ENCODE measurements at regions not wholly inside any gene's neighbourhood (a gene's known extent, or its start where the extent isn't known, plus 50 kb on each side); places are given as distances from the start of the nearest gene placed in this dataset.
A peak's percentile ranks its signal among the peaks of the same experiment; 100 is the strongest.

DNA sequence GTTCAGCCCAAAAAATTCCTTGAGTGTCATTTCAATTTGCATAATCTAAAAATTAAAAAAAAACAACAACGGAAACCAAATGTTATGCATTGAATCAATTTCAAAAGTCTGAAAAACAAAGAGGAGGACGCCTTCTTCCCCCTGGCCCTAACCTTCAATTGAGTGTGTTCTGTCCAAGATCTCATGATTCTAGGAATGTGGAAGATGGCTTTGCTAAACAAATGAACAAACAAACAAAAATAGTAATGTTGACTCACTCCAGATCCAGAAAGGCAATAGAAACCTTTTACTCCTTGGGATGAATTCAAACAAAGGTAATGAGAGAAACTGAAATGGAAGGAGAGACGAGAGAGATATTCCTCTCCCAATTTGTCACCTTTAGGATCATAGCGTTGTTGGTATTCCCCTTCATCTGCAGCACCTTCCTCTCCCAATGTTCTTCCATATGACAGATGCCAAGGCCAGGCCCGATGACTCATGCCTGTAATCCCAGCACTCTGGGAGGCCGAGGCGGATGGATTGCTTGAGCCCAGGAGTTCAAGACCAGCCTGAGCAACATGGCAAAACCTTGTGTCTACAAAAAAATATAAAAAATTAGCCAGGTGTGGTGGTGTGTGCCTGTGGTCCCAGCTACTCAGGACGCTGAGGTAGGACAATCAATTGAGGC, 109.2 kb upstream of the ADGRF1 start:
- no peak for DNase-seq (ENCODE audit: low spot score)

DNA sequence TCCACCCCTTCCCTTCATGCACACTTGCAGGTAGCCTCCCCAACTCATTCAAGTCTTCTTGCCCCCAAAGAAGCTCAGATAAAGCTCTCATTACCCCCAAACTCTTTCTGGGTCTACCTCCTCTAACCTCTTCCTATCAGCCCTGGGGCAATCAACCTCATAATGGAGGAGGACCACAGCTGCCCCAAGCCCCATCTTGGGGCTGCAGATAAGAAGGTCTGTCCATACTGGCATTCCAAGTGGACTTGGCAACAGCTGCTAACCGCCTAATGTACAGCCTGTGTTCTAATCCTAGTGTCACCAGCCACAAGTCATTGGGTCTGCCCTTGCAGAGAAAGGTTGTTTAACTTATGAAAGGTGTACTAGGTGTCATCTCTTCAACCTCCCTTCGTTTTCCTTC, 107.4 kb upstream of the ADGRF1 start:
- no peak for DNase-seq (ENCODE audit: low spot score)

DNA sequence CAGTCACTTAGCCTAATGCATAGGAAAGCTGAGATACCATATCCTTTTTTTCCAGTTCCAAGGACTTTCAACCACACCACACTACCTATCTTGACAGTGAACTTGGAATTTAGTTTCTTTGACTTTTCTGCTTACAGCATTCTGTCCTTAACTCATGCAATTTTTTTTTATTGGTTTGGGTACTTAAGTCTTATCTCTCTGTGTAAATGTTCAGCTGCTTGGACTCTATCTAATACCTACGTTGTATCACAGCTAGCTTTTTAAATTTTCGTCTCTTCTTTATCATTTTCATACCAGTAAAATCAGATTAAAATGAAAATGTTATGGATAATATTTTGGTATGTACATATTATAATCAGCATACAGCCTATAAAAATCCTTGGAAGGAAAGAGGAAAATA, 106.9 kb upstream of the ADGRF1 start:
- no peak for DNase-seq (ENCODE audit: low spot score)

DNA sequence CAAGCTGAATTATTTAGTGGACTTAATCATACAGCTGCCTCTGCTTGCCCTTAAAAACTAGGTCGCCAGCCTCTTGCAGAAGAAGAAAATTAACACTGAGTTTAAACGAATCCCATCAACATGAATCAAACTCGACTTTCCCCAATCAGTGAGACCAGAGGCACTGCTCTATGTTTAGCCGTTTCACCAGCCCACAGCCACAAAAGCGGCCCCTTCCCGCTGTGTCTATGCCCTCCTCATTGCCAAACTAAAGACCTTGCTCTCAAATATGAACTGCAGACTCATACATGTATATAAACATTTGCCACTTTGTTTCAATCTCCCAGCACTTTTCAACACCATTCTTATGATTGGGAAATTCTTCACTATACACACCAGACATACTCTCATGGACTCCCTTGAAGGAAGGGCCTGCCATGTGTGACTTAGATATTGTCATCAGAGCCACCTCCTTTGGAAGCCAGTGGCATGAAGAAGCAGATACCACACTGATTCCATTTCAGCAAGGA, 105.8 kb upstream of the ADGRF1 start:
- DNase-seq (ENCODE audit: low spot score), result no peak

DNA sequence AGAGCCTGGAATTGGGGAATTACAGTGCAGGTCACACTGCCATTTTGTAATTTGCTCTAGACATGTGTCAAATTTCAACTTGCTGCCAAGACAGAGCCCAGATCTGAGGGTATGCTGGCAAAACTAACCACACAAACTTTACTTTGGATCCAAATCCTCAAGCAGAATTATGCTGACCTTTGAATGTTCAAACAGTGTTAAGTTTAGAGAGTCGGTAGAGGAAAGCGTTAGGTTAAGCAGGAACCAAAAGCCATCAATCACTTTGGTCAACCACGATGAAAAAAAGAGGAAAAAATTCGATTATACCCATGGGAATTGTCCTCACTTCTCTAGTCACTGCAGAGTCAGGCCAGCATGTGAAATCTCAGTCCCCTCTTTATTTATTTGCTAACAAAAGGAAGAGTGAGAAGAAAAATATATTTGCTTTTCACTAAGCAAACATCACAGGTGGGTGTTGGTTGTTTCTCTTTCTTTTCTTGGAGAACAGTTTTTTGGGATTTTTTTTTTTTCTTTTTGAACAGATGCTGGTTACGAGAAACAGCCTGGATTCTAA, 105.1 kb upstream of the ADGRF1 start:
- no peak for DNase-seq (ENCODE audit: low spot score)

DNA sequence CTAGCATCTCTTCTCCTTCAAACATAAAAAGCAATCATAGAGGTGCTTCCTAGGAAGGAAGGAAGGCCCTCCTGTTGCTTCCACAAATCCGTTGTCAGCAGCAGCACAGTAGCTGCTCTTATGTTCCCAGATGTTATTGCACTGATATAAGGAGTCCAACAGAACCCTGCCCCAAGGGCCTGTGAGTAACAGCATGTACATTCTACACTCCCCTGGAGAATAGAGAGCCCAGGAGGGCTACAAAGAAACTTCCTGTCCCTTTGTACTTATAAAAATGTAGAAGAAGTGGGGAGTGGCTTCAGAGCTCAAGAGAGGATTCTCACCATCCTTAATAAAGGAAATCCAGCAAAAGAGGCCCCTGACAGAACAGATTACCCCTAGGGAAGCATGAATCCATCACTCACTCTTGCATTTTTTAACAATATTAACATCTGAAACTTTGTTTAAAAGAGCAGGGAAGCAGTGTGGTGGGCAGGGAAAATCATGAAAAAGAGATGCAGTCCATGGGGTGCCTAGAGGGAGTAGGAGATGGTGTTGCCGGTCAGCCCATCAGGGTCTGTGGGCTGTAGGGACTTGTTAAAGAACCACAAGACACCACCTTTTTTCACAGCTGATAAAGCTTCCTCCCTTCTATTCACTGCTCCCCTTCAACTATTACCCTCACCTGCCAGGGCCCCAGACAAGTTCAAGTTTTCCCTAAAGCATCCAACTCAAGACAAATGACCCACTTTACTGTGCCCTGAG, 104.5 kb upstream of the ADGRF1 start:
- DNase-seq (ENCODE audit: low spot score), result peak; percentile 15

DNA sequence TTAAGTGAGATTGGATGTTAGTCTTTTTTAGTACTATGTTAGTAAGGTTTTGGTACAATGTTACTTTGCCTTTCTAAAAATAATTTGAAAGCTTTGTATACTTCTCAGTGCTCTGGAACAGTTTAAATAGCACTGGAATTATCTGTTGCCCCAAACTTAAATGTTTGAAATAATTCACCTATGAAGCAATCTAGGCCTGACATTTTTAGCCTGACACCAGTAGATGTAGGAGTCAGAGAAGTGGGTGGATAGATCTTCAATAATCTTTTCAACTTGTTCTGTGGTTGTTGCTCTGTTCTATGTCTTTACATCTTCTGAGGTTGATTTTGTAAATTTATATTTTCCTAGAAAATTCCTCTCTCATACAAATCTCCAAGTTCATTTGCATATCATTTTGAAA, 103.1 kb upstream of the ADGRF1 start:
- no peak for DNase-seq (ENCODE audit: low spot score)

DNA sequence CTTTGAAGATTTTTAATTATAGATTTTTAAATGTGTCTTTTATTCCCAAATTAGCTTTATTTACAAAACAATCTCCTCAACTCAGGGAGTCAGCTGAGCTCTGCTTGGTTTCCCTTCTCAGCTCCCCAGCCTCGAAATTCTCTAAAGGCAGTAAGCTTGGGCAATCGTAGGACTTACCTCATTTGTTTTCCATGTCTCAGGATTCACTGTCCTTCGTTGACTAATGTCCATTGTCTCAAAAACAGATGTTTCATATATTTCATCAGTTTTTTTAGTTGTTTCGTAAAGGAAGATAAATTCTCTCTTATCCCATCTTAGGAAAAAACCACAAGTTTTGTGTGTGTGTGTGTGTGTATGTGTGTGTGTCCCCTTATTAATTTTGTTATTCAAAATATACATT, 102.2 kb upstream of the ADGRF1 start:
- DNase-seq (ENCODE audit: low spot score), result no peak

DNA sequence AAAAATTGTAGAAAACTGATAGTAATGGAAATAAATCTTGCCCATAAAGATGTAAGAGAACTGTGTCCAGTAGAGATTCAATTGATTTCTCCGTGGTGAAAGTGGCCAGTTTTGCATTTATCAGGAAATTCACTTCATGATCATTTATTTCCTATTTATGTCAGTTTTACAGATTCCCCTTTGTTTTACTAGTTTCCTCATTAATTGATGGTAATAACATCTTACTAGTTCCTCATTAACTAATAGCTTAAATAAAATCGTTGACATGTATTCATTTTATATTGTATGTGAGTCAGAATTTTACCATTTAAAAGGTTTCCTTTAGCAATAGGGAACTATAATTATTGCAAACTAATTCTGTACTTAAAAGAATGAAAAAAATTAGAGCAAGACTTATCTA, 99.8 kb upstream of the ADGRF1 start:
- DNase-seq (ENCODE audit: low spot score), result no peak

DNA sequence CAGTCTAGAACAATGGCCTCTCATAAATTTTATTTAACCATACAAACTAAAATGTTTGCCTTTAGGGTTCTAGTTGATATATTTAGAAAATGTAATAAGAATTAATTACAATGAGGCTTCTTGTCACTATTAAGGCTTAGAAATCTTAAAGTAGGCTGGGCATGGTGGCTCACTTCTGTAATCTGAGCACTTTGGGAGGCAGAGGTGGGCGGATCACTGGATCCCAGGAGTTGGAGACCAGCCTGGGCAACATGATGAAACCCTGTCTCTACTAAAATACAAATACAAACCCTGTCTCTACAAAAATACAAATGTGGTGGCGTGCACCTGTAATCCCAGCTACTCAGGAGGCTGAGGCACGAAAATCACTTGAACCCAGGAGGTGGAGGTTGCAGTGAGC, 99.0 kb upstream of the ADGRF1 start:
- no peak for DNase-seq (ENCODE audit: low spot score)

DNA sequence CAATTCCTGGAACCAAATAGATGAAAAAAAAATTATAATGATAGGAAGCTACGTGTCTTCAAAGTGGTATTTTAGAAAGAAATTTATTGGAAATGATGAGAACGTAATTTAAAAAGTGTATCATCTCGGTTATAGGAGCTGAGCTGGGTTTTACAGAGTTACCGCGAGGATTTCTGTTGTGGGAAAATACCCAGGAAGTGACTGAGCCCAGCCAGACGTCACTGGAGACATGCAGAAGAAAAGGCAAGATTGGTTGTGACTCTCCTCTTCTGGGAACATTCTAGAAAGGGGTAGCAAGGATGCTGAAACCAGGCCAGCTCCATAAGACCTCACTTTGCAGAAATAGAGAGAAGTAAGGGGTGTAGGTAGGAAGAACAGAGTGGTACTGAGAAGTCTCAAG, 95.9 kb upstream of the ADGRF1 start:
- no peak for DNase-seq (ENCODE audit: low spot score)

DNA sequence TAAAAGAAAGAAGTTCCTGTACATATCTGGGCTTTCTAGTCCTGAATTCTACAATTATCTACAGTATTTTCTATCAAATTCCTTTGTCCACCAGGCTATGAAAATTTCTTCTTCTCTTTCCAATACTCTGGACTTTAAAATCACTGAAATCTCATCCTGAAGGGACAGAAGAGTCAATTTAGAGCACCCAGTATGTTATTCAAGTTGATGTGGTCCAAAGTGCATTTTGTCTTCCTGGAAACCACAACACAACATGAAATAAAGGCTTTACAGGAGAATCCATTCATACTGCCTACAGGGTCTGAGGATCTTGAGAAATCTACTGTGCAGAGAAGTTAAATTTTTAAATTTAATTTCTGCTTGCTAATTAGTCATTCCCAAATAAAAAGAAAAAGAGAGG, 94.9 kb upstream of the ADGRF1 start:
- DNase-seq (ENCODE audit: low spot score), result no peak

DNA sequence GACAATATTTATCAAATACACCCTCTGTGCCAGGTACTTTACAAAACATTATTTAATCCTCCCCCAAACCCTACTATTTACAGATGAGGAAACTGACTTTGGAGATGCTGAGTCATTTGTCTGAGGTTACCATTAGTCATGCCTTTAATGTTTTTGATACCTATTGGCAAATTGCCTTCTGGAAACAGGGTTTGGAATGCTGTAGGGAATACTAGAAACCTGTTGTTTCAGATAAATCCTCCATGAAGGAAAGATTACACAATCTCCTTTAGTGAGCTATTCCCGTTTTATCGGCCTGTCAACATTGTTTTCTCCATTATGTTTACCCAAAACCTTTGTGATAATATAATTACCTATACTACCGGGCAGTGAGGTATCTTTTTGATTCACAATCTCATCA, 93.6 kb upstream of the ADGRF1 start:
- peak; percentile 93 for DNase-seq (ENCODE audit: low spot score)

DNA sequence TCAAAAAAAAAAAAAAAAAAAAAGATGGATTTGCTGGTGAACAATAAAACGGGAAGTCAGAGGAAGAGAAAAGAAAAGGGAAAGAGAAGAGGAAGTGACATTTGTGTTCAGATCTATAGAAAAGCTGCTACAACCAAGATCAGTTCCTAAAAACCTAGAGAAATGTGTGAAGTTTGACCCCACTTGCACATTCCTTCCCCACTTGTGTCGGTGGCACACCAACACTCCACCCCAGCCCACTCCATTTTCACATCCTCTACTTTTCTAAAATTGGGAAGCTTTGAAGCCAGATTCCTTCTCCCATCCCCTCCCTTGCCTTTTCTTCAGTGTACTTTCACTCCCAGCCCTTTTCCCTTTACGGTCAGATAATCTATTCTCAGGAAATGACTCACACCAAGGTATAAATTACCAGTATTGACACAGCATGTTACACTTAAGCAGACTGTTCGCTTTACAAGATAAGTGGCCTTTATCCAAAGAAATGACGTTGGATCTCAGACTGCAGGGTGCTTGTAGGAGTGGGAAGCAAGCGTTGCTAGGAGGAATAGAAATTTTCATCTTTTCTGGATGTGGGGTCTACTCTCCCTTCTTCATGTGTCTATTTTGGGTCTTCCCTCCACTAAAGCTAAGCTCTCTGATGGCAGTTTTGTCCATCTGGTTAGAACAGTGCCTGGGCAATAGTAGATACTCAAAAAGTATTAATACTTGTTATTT, 92.5 kb upstream of the ADGRF1 start:
- DNase-seq (ENCODE audit: low spot score), result peak; percentile 91

DNA sequence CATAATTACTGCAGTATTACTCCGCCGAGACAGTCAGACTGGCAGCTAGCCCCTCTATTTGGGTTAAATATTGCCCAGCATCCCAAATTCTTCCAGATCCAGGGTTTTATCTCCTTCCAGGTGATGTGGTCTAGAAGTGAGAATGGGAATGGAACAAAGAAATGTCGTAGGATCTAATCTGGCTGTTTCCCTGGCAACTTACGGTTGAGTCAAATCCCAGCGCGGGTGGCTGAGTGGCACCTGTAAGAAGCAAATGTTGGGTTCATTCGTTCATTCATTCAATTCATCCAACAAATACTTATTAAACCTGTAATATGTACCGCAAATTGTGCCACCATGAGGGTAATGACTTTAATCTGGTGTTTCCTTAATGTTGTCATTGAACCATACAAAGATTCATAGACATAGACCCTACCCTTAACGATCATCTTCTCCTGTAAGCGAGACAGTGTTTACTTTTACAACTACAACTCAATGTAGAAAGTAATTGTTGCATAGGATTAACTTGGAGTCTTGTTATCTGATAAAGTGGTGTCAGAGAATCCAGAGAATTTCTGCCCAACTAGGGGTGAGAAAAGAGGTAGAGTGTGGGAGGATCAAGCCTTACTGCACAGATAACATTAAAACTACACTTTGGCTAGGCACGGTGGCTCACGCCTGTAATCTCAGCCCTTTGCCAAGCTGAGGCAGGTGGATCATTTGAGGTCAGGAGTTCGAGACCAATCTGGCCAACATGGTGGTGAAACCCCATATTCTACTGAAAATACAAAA, 91.3 kb upstream of the ADGRF1 start:
- DNase-seq (ENCODE audit: low spot score), result no peak

DNA sequence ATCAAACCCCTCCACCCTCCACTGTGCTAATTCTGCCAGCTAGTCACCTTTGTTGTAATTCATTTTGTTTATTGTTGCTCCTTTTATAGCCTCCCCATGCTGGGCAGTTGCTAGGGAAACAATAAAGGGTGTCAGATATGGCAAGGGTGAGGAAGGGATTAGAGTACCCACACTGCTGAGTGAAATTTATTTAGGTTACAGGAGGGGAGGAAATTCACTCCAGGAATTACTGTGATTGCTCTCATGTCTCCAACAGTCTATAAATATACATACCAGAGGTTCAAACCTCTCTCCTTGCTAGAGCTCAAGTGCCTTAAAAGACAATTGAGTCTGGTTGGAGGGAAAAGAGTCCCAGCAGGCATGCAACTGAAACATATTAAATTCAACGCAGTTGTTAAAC, 90.6 kb upstream of the ADGRF1 start:
- peak; percentile 60 for DNase-seq (ENCODE audit: low spot score)

DNA sequence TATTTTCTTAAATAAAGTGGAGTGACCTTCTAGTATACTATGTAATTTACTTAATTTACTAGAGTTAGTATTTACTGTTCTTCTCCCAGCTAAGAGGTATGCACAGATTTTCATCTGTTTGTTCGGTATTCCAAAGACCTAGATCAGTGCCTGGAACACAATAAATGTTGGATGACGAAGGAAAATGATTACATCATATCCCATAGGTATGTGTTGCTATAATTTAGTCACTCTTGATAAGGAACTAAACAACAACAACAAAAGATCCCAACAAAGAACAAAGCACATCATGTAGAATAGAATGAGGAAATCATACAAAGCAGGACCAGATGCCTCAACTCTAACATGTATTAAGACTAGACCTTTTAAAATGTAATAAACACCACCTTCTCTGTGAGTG, 89.6 kb upstream of the ADGRF1 start:
- DNase-seq (ENCODE audit: low spot score), result no peak

DNA sequence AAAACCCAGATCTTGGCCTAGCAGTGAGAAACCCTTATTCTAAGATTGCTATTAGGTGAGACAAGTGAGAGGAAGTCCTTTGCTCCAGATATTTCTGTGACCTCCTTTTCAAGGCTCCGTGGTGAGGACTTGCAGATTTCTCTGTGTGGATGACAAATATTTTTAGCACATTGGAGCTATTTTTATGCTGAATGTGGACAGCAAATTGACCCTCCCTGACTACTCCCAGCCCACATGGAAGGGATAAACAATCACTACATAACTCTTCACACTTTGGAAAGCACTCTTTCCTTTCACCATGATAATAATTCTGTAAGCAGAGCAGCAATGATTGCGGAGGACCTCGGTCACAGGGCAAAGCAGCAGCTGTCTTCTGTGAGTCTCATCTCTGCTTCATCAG, 88.0 kb upstream of the ADGRF1 start:
- no peak for DNase-seq (ENCODE audit: low spot score)

DNA sequence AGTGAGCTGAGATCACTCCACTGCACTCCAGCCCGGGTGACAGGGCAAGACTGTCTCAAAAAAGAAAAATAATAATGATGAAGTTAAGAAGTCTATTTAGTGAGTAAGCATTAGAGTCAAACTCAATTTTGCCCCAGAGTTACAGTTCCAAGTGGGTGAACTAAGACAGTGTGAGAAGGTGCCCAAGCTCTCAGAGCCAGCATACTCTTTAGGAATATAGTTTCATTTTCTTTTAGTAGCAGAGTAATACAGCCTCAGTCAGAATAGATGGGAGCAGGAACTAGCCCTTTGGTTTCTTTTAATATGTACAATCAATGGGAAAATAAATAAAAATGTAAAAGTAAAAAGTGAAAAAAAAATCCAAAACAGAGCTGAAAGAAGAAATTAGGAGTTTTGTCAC, 87.0 kb upstream of the ADGRF1 start:
- no peak for DNase-seq (ENCODE audit: low spot score)

DNA sequence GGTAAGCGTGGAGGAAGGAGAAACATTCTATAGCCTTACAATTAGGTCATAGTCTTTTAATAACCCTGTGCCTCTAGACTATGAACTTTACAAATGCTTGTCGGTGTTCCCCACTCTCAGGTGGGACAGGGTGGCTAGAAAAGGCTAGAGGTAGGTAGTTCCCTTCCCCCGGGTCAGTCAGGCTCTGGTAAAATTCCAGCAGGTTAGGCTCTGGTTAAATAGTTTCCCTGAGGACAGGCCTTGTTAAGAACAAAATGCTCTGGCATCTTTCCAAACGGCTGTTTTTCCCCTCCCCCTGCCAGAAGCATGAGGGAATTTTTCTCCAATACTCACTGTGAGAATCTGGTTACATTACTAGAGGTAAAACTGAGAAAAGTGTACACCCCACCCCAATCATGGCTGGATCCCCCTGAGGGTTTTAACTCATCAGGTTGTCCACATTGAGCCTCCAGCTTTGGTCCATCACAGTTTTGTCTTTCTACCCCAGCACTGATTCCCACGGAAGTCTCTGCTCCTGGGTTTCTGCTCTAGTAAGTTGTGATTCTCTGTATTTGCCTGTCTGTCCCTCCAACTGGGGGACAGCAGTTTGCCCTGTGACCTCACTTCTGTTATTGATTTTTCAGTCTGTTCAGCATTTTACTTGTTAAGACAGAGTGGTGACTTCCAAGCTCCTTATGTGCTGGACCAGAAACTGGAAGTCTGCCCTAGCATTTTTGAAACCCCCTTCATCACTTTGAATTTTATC, 84.7 kb upstream of the ADGRF1 start:
- no peak for DNase-seq (ENCODE audit: low spot score)

DNA sequence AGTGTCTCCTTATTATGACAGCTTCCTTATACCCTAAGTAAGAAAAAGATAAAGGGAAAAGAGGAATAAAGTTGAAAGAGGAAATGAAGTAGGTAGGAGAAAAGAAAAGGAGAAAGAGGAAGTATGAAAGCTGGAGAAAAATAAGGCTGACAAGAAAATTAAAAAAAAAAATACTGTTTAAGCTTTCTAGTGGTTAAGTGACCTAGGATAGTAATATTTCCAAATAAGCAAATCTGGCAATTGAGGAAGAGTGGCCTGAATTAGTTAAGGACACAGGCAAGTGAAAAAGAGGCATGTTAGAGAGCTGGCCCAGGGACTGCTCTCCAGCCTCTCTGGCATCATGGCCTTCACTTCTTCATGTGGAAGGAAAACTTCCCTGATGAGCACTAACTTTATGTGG, 76.5 kb upstream of the ADGRF1 start:
- DNase-seq (ENCODE audit: low spot score), result no peak
